NCI-H1092 (cell line): ENCODE measurements at regions not wholly inside any gene's neighbourhood (a gene's known extent, or its start where the extent isn't known, plus 50 kb on each side); places are given as distances from the start of the nearest gene placed in this dataset.

Experiments
- DNase-seq: peaks from one replicate; lab custom pipeline; 2025; lab: John Stamatoyannopoulos, UW

- no peak for DNase-seq
These were observed 158.5 kb downstream of the HERPUD2 start for GRCh38 chr7:35536396-35536826.

- no peak for DNase-seq
These were observed 161.0 kb downstream of the HERPUD2 start for GRCh38 chr7:35533902-35534301.

GRCh38 chr7:35530124-35531109 is 164.5 kb downstream of the HERPUD2 start:
- no peak for DNase-seq

GRCh38 chr7:35529713-35530112 is 165.2 kb downstream of the HERPUD2 start:
- no peak for DNase-seq

GRCh38 chr7:35528381-35528977 is 166.5 kb downstream of the HERPUD2 start:
- DNase-seq = no peak

- DNase-seq = no peak
These were observed 168.3 kb downstream of the HERPUD2 start for GRCh38 chr7:35526645-35527044.

- DNase-seq = no peak
These were observed 170.7 kb downstream of the HERPUD2 start for GRCh38 chr7:35524112-35524804.

- DNase-seq = no peak
These were observed 171.6 kb downstream of the HERPUD2 start for GRCh38 chr7:35523292-35523691.

- no peak for DNase-seq
These were observed 172.2 kb downstream of the HERPUD2 start for GRCh38 chr7:35522697-35523096.

GRCh38 chr7:35521941-35522340 is 173.0 kb downstream of the HERPUD2 start:
- DNase-seq = no peak

GRCh38 chr7:35520810-35521625 is 173.9 kb downstream of the HERPUD2 start:
- no peak for DNase-seq

GRCh38 chr7:35519971-35520809 is 174.7 kb downstream of the HERPUD2 start:
- DNase-seq = peak; percentile 86

- no peak for DNase-seq
These were observed 176.2 kb downstream of the HERPUD2 start for GRCh38 chr7:35518767-35519166.

GRCh38 chr7:35516498-35516897 is 178.4 kb downstream of the HERPUD2 start:
- no peak for DNase-seq

GRCh38 chr7:35513828-35514227 is 181.1 kb downstream of the HERPUD2 start:
- DNase-seq = no peak

GRCh38 chr7:35513195-35513594 is 181.7 kb downstream of the HERPUD2 start:
- DNase-seq = no peak

- no peak for DNase-seq
These were observed 182.2 kb downstream of the HERPUD2 start for GRCh38 chr7:35512716-35513115.

GRCh38 chr7:35508623-35509400 is 186.1 kb downstream of the HERPUD2 start:
- DNase-seq = no peak

GRCh38 chr7:35505066-35505465 is 189.9 kb downstream of the HERPUD2 start:
- DNase-seq = peak; percentile 81

- no peak for DNase-seq
These were observed 190.6 kb downstream of the HERPUD2 start for GRCh38 chr7:35504365-35504764.
